ENCODE measurements at regions not wholly inside any gene's neighbourhood (a gene's known extent, or its start where the extent isn't known, plus 50 kb on each side); places are given as distances from the start of the nearest gene placed in this dataset.
"Not testable (repeated sequence)": the region's sequence is repeated elsewhere in the genome, so short reads cannot be mapped to it uniquely, and the experiment has no call there.

DNA sequence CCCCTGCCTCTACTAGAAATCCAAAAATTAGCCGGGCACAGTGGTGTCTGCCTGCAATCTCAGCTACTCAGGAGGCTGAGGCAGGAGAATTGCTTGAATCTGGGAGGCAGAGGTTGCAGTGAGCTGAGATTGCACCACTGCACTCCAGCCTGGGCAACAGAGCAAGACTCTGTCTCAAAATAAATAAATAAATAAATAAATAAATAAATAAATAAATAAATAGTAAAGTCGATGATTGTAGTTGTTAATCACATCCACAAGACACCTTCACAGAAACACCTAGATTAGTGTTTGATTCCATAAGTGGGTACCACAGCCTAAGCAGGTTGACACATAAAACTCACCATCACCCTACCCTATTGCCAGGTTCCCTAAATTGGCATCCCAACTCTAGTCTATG is 1199.0 kb downstream of the TYW1 start:
- not testable (repeated sequence) for DNase-seq

DNA sequence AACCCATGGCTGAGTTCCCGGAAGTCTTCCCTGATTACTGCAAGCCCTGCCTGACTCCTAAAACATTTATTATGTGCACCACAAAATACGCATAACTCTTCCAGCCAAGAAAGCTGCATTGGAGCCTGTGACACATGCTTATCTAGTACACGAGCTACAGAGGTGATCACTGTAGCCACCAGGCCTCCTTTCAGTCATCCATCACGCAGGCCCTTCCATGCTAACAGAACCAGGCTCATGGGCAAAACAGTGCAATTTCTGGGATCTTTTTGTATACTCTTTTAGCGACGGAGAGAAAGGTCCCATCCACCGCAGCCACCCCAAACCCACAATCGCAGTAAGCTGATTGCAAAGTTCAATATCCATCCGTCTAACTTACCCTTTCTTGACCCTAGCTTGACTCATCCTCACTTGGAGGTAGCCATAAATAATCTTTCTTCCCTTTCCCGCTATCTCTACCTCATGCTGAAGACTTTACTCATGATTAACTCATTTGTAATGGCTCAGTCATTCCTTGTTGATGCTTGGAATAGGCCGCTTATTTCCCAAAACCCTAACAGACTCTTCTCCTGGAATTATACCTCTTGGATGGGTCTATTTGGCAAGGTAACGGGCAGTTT is 1203.5 kb downstream of the TYW1 start:
- no peak for DNase-seq

DNA sequence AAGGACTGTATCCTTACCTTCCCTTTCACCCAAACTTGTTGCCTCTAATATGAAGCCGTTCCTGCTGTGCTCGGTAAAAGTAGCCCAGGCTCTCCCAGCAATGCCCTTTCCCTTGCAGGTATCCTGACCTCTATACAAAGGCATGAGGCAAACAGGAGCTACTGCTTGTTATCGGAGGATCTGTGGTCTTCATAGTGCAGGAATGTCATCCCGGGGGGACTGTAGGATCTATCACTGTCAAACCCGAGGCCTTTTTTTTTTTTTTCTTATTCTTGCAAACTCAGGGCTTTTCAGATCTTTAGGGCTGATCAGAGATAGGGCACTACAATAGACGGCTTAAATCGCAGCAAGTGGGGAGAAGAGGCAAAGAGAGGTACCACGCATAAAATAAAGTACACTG is 1206.6 kb downstream of the TYW1 start:
- DNase-seq = no peak

DNA sequence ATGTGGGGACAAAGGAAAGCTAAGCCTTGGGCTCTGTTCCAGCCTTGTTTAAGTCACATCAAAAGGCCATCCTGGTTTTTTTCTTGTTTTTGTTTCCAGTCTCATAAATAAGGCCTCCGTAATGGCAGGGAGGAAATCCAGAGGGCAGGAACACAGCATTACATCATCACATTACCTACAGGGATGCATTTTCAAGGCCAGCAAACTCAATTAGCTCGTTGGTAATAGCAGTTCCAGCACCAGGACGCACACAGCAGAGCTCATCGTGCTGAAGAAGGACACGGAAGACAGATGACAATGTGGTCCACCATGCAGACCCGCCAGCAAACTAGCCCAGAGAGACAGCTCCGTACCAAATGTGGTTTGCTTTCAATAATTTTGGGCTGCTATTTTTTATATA is 1209.2 kb downstream of the TYW1 start:
- DNase-seq = no peak

DNA sequence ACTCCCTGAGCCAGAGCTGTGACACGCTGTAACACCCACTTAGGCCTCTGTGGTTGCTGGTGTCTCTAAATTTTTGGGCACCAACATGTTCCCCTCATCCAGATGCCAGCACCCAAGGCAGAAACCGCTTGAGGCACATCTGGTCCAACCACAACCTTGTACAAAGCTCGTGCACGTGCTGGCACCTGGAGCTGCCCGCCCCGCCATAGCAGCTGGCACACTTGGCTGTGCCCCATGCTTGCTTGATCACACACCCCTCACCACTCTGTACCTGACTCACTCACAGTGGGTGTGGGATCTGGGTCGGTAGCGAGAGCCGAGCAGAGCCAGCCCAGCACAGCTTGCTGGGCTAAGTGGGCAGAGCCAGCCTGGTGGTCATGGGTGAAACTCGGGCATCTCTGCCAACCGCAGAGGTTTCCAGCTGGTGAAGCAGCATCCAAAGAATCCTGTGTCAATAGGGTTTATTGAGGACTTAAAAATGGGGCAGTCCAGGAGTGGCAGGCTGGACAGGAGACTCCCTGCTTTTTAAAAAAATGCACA is 1210.4 kb downstream of the TYW1 start:
- DNase-seq = no peak

DNA sequence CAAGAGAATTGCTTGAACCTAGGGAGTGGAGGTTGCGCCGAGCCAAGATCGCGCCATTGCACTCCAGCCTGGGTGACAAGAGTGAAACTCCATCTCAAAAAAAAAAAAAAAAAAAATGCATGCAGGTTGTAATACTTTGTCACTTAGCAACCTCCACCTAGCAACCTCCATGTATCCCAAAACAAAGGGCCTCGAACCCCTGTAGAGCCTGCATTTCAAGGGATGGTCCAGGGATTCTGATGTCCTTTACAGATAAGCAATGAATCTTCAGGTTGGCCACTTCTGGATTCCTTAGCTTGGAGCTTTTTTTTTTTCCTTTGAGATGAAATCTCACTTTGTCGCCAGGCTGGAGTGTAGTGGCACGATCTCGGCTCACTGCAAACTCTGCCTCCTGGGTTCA is 1211.0 kb downstream of the TYW1 start:
- no peak for DNase-seq

DNA sequence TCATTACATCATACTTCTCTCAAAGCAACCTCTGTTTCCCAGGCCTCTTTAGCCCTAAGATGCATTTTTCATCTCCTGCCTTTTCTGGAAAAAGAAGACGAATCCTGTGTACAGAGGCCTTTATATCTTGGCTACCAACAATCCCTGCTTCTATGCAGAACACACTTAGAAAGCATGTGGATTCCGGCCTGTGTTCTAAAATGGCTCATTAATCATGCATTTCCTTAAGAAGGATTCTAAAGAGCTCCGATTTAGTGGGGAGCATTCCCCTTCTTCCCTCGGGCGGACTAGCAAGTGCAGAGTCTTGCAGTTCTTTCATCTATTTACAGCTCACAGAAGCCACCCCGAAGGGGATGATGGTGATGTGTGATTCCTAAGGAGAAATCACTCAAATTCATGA is 1212.9 kb downstream of the TYW1 start:
- no peak for DNase-seq

DNA sequence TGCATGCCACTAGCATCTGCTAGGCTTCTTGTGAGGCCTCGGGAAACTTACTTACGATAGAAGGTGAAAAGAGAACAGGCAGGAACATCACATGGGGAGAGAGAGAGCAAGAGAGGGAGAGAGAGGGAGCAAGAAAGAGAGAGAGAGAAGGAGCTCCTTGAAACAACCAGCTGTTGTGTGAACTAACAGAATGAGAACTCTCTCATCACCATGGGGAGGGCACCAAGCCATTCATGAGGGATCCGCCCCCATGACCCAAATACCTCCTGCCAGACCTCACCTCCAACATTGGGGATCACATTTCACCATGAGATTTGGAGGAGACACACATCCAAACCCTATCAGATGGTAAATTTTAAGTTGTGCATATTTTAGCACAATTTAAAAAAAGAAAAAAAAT is 1217.2 kb downstream of the TYW1 start:
- DNase-seq = no peak

DNA sequence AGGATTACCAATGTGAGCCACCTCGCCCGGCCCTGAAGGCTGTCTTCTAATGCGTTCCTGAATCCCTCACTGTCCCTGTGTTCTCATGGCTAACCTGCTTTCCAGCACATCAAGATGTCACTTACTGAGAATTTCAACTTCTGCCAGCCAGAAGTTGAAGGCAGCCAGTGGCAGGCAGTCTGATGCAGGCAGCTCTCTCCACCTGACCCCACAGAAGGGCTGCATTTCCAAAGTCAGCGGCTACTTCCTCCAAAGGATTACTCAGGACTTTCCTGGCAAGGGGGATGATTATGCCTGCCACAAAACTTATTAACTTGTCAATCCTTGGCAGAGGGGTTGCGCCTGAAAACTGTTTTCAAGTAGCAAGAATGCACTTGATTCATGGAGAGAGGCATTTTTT is 1219.4 kb downstream of the TYW1 start:
- DNase-seq = no peak

DNA sequence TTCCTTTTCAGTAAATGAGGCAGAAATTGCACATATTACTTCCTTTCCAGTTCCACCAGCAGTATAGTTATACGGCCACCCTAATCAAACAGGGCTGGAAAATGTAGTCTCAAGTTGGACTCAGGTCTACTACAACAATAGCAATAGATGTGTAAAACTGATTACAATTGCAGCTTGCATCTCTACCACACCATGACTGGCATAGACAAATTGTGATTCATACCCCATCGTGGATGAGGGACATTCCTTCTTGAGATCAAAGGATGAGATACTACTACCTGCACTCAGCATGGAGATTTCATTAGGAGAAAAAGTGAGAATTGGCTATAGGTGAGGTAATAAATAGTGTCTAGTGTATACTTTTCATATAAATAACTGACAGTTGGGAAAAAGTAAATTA is 1220.8 kb downstream of the TYW1 start:
- no peak for DNase-seq

DNA sequence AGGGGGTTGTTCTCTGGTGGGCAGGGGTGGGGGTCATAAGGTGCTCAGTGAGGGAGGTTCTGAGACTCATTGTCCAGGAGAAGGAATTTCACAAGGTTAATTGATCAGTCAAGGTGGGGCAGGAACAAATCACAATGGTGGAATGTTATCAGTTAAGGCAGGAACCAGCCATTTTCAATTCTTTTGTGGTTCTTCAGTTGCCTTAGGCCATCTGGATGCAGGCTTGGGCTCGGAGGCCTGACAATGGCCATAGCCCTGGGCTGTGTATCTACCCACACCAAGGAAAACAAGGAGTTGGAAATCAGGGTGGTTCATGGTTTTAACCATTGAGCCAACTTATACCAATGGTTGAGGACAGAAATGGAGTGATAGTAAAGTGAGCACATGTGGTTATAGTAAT is 1221.8 kb downstream of the TYW1 start:
- DNase-seq = no peak

DNA sequence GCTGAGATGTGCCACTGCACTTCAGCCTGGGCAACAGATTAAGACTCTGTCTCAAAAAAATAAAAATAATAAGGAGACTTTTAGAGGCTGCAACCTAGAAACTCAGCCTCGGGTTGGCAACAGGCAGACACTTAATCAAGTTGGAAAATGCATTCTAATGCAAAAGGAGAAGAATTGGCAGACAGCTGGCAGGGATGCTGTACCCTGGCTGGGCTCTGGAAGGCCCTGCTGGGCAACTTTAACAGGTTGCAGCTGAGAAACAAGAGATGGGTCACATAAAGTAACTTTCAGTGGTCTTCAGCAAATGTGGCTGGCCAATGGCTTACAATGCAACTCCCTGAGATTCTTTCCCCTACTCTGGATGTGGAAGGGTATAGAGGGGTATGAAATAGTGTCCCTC is 1225.7 kb downstream of the TYW1 start:
- DNase-seq = no peak

DNA sequence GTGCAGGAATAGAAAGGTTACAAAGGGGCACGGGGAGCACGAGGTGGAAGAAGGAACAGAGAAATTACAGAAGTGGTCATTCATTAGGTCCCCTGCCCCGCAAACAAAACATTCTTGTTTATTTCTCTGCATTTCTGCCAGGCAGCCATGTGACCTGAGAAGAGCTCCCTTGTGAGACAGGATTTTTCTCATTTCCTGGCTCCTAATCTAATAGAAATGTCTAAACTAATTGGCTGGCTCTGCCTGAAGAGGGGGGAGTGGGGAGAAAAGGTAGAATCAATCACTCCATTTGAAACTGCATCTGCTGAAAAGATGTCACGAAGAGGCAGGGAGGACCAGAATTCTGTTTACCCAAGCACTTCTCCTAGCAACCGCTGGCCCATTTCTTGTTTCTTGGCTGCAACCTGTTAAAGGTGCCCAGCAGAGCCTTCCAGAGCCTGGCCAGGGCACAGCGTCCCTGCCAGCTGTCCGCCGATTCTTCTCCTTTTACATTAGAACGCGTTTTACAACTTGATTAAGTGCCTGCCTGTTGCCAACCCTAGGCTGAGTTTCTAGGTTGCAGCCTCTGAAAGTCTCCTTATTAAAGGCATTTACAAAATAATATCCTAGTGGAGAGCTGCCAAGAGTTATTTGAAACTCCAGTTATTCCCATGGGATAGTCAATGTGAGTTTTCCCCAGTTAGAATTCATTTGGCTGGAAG is 1227.6 kb downstream of the TYW1 start:
- DNase-seq = peak; percentile 96

DNA sequence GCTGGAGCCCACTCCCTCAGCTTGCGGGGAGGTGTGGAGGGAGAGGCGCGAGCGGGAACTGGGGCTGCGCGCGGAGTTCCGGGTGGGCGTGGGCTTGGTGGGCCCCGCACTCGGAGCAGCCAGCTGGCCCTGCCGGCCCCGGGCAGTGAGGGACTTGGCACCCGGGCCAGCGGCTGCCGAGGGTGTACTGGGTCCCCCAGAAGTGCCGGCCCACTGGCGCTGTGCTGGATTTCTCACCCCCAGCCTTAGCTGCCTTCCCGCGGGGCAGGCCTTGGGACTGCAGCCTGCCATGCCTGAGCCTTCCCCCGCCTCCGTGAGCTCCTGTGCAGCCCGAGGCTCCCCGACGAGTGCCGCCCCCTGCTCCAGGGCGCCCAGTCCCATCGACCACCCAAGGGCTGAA is 1234.4 kb downstream of the TYW1 start:
- not testable (repeated sequence) for DNase-seq

DNA sequence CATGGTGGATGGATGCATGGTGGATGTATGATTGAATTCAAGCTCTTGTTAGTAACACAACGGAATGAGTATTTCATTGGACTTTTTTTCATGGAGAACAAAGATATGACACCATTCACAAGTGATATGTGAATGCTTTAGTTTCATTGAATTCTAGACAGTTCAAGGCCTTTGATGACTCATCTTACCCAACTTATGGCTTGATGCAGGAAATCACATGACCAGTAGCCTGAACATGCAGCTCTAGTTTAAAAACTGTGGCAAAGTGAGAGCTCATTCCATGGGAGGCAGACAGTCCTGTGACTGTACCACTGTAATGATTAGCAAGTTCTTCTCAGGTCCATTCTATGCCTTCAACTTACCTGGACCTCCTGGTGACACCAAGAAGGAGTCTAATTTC is 1239.3 kb downstream of the TYW1 start:
- no peak for DNase-seq

DNA sequence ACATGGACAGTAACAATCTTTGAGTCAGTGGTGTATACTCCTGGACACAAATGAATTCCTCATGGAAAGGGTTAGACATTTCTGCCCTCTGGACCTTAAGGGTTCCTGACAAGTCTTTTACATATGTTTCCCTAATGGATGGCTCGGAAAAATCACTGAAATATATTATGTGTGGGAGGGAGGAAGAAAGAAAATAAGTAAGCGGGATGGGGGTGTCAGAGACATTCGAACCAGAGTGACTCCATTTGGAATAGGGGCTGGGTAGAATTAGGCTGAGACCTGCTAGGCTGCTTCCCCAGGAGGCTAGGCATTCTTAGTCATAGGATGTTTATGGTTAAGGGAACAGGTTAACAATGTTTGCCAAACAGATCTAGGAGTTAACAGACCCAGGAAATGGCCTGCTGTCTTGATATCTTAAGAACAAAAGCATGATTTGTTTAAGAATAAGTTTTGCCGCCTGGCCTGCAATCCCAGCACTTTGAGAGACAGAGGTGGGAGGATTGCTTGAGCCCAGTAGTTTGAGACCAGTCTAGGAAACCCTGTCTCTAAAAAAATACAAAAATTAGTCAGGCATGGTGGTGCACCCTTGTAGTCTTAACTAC is 1241.7 kb downstream of the TYW1 start:
- no peak for DNase-seq

DNA sequence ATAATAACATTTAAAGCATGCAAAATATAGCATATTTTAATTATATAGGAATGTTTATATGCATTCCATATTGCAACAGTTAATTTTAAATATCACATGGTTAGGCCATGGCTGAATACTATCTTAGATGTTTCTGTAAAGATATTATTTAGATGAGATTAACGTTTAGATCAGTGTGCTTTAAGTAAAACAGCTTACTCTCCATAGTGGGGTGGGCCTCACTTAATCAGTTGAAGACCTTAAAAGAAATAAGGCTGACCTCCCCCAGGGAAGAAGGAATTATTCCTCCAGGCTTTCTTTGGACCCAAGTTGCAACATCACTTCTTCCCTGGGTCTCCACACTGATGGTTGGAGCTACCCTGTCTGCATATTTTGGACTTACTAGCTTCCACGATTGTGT is 1246.5 kb downstream of the TYW1 start:
- no peak for DNase-seq

DNA sequence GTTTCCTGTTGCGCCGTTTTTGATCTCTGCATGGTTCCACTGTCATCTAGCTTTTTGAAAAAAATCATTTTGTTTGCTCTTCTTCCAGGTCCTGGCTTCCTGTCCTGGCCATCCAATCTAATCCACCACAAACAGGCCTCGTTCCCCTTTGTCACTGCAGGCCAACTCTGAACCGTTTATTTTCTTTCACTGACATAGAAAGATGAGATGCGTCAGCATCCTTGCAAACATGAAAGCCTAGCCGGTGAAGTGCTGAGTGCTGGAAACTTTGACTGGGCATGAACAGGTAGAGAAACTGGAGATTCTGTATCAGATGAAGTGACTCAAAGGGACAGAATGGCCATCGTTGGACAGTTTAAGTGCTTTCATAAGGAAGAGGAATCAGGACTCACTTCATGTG is 1247.8 kb downstream of the TYW1 start:
- DNase-seq = no peak

DNA sequence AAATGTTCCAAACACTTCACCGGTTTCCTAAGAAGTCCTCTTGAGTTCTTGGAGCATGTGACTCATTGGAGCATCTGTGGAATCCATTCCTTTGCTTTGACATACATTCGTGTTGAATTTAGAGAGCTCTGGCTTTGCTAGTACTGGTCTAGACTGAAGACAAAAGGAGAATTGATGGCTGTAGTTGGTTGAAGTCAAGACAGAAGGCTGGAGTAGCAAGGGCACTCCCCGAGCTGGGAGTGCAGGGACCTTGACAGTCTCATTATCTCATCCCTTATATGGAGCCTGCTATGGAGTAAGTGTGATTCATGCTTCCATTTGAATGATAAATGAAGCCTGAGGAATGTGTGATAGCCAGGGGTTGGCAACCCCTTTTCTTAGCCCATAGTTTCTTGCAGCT is 1249.1 kb downstream of the TYW1 start:
- DNase-seq = peak; percentile 45

DNA sequence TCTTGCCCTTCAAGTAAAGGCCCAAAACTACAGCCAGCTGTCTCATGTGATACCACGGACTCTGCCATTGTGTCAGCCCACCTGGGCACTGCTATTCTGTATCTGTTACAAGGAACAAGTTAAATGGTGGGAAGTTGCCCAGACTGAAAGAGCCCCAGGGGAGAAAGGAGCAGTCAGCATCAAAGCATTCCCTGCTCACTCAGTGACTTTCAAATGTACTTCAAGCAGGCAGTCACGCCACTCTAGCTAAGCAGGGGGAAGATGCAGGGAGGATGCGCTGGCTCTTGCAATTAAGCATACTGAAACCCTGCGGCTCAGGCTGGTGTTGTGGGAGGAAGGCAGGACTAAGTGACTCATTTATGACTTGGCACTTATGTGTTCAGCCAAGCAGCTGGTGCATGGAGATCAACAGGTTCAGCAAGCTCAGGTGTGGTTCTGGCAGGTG is 1249.6 kb downstream of the TYW1 start:
- DNase-seq = peak; percentile 94

DNA sequence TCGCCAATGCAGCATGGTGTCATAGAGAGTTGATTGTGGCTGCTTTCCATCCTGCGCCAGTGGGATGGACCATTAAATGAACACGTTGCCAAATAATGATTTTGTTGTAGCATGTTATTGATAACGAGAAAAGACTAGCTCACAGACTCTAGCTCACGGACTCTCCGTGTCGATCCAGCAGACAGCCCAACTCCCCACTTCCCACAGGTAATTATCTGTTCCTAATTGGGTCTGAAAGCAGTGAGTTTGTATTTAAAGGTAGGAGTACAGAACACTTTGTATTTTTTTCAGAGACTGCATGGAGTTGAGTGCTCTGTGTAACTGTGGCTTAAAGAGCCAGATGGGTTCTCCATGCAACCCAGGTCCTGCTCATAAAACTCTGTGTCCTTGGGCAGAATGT is 1250.5 kb downstream of the TYW1 start:
- no peak for DNase-seq

DNA sequence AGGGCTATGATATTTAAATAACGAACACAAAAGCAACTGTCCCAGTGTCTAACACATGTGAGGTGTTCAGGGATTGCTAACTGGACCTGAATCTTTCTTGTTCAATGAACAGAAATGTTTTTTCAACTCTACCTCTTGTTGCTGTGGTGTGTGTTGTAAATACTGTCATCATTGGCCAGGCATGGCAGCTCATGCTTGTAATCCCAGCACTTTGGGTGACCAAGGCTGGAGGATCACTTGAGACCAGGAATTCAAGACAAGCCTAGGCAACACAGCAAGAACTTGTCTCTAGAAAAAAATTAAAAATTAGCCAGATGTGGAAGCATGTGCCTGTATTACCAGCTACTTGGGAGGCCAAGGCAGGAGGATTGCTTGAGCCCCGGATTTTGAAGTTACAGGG is 1250.9 kb downstream of the TYW1 start:
- DNase-seq = no peak

DNA sequence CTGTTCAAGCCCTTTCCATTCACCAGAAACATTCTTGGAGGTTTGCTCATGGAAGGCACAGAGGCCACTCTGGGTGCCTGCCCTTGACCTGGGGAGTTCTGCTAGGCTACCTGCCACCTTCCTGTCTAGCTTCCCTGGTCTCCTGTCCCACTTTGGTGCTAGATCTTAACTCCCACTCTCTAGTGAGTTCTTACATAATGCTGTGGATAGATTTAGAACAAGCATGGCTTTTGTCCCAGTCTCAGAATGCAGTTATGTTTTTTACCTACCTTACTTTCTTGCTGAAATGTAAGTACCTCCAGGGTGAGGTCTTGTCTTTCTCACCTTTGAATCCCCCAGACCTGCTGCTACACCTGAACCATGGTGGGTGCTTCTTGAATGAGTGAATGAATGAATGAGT is 1252.3 kb downstream of the TYW1 start:
- no peak for DNase-seq

DNA sequence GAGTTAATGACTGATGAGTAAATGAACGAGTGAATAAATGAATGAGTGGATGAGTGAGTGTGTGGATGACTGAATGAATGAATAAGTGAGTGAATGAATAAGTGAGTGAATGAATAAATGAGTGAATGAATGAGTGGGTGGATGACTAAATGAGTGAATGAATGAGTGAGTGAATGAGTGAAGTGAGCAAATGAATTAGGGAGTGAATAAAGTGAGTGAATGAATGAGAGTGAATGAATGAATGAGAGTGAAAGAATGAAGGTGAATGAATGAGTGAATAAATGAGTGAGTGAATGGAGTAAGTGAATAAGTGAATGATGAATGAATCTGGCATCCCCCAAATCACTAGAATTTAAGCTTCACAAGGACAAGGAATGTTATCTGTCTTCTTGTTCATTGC is 1253.0 kb downstream of the TYW1 start:
- no peak for DNase-seq
